HG03135 (cell line): ENCODE measurements at regions not wholly inside any gene's neighbourhood (a gene's known extent, or its start where the extent isn't known, plus 50 kb on each side); places are given as distances from the start of the nearest gene placed in this dataset.
"Not testable (repeated sequence)": the region's sequence is repeated elsewhere in the genome, so short reads cannot be mapped to it uniquely, and the experiment has no call there.

ENCODE experiments used
- ATAC-seq: cut with Tn5 transposase; IDR thresholded peaks from one replicate; pipeline ENCODE4 v1.9.1; 2021; ENCODE audit warnings: mild to moderate bottlenecking, moderate library complexity; ENCODE audit not compliant: unreplicated experiment

DNA sequence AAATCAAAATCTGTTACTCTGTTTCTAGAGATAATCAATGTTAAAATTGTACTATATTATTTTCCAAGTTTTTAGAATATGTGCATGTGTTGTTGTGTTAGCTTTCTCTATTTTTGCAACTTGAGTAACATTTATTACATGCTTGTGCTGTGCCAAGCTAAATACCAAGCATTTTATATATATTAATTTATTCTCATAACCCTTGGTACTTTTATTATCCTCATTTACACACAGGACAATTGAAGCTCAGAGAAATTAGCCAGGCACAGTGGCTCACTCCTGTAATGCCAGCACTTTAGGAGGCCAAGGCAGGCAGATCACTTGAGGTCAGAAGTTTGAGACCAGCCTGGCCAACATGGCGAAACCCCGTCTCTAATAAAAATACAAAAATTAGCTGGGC is 254.0 kb upstream of the DMRT1 start:
- no peak for ATAC-seq

DNA sequence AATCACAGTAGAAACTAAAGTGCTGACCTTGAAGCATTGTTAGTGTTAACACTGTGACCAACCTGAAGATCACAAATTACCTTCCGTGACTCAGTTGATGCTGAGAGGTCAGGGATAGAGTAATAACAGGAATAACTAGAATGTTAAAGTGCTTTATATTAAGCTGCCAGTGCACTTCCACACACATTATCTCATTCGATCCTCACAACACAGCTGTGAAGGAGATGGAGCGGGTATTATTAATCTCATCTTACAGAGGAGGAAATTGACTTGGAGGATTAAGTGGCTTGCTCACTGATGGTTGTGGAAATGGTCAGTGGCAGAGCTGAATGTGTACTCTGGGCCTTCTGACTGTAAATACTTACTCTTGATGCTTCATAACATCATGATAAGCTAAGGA is 252.5 kb upstream of the DMRT1 start:
- ATAC-seq: no peak

- no peak for ATAC-seq
Measured at GRCh38 chr9:589723-590122, 251.8 kb upstream of the DMRT1 start.

- no peak for ATAC-seq
Measured at GRCh38 chr9:591292-591691, 250.2 kb upstream of the DMRT1 start.

DNA sequence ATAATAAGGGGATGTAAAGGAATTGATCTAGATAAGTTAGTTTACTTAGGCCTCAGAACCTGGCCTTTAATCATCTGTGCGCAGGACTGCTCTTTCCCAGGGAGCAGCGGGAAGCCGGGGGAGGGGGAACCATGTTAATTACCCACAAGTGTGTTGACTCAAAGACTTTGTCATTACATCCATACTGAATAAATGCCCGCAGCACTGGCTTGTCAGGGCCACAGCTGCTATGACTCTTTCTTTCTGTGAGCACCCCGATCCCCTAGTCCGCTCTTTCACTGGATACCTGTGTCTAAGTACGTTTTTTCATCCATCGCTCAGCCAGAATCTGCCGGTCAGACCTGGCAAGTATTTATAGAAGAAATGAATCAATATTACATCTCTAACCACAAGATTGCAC is 249.3 kb upstream of the DMRT1 start:
- ATAC-seq: no peak

DNA sequence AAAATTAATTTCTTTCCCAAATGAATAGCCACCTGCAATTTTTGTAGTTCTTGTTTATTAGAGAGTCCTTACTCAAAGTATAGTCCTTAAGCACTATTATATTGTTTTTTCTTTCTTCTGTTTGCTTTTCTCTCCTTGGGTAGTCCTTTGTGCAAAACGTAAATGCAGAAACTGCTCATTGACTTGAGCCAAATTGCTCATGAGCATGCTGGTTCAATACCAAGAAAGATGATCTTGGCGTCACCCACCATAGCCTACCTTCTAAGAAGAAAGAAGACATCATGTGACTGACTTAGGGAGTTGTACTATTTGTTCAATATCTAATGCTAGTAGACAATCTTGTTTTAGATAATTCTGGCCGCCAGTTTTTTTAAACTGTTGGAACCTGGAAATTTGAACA is 248.8 kb upstream of the DMRT1 start:
- ATAC-seq: no peak

- no peak for ATAC-seq
Measured at GRCh38 chr9:593809-594208, 247.7 kb upstream of the DMRT1 start.

- no peak for ATAC-seq
Measured at GRCh38 chr9:596703-597102, 244.8 kb upstream of the DMRT1 start.

- no peak for ATAC-seq
Measured at GRCh38 chr9:600006-600405, 241.5 kb upstream of the DMRT1 start.

DNA sequence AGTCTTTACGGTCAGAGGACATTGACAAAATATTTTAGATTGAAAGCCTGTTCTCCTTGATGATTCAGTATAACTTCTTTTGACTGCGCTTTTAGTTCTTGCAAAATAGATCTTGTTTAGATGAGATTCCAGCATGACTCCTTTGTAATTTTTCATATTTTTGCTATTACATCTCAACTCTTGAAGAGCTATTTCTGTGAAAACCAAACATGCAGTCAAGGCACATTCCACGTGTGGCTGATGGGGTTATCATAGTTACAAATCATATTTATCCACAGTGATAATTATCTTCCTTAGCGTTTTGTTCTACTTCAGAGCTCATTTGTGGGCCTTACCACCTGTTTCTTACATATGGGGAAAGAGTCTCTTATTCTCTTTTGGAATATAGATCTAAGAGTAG is 238.8 kb upstream of the DMRT1 start:
- ATAC-seq: no peak

- ATAC-seq: no peak
Measured at GRCh38 chr9:603126-603525, 238.4 kb upstream of the DMRT1 start.

- ATAC-seq: no peak
Measured at GRCh38 chr9:607417-607816, 234.1 kb upstream of the DMRT1 start.

GRCh38 chr9:613771-614347 is 227.6 kb upstream of the DMRT1 start:
- peak; percentile 74 for ATAC-seq

DNA sequence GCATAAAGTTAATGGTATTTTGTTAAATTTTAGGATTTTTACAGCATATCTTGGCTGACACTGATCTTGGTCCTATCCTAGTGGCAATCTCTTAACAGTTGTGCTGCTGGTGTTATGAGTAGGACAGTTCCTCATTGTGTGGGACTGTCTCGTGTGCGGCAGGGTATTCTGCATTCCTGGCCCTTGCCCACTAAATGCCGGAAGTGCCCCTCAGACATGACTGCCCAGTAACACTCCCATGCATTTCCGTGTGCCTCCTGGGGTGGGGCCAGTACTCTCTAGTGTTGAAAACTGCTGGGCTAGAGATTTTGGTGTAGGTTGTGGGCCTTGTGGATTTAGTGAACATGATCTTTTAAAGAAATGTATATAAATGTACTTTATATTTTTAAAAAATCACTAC is 227.1 kb upstream of the DMRT1 start:
- ATAC-seq: no peak

DNA sequence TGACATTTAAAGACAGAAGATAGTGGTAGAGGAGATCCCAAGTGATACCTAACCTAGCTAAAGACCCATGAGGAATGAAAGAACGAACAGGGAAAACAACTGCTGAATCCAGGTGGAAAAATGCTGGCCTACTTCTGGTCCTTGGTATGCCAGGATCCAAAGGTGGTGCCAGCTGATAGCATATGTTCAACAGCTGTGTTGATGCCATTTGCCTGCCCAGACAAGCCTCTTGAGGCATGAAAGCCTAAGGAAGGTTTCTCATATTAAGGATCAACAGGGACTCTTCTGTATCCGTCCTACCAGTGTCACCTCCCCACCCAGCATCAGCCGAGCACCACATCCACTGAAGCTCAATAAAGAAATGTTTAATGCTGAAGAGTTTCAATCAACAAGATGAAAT is 225.7 kb upstream of the DMRT1 start:
- ATAC-seq: no peak

DNA sequence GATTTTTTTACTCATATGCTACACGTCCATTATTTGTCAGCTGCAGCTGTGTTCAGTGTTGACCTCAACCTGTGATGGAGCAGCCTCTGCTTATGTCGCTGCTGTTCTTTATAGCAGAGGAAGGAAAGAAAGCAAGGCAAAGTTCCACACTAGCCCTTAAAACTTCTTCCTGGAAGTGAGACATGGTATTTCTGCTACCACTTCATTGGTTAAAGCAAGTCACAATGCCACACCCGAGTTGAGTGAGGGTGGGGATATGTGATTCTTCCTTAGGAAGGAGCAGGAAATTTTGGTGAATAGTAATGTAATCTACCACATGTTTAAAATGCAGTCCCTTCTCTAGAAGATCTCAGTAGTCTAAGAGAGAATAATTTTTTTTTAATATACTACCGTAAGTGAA is 224.8 kb upstream of the DMRT1 start:
- ATAC-seq: no peak

- ATAC-seq: no peak
Measured at GRCh38 chr9:617445-618085, 223.9 kb upstream of the DMRT1 start.

- ATAC-seq: no peak
Measured at GRCh38 chr9:618478-618877, 223.0 kb upstream of the DMRT1 start.

DNA sequence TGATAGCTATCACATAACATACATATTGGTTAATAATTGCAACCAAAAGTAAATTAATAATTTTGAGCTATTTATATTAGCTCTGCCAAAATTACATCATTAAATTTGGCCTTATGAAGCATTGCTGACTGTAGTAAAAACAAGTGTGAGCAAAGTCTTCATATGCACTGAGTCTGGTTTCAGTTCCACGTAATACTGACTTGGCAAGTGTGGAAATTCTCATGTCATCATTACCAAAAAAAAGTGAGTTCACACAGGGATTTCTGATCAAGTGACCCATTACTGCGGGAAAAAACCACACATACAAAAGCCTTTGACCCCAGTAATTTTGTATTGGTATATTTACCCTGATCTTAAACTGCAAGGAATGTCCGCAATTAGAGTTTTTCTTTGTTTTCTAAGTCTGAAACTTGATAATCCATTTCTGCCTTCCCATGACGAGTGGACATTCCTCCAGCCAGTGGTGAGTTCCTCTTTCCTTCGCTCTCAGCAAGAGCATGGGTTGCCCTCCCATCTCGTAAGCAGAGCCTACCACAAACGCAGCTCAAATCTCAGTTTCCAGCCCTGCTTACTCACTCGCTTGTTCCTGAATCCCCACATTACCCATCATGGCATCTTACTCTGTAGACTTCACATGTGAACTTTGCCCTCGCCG is 220.2 kb upstream of the DMRT1 start:
- ATAC-seq: no peak

- ATAC-seq: no peak
Measured at GRCh38 chr9:624935-625500, 216.5 kb upstream of the DMRT1 start.

DNA sequence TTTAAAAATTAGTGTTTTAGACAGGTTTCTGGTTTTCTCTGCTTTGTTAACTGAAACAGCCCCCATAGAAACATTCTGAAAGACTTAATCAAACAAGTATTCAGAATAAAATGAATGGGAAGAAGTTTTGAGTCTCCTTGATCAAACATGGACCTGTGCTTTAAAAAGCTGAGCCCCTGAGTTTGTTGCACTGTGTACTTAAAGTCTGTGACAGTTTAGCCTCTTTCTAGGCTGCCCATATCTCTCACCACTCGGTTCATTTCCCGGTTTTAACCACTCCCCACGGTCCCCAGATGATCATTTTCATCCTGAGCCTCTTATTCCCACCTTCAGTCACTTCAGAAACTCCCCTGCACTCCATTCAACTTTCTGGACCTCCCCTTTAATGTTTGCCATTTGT is 215.9 kb upstream of the DMRT1 start:
- no peak for ATAC-seq

GRCh38 chr9:626114-626513 is 215.4 kb upstream of the DMRT1 start:
- not testable (repeated sequence) for ATAC-seq
